ENCODE measurements at regions not wholly inside any gene's neighbourhood (a gene's known extent, or its start where the extent isn't known, plus 50 kb on each side); places are given as distances from the start of the nearest gene placed in this dataset.

DNA sequence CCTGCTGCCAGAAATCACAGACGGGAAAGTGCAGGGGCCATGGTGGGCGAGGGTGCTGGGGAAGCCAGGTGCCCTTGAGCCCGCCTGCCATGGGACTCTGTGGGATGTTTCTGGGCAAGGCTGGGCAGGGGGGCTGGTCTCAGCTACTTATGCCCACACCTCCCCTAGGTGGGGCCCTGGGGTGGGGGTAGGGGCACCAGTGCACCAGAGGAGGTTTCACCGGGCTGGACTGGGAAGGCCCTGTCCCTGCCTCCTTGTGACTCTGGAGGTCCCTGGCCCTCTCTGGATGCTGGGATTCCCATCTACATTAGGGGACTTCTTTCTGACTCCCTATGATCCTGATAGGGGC lies 75.2 kb upstream of the WNT11 start:
- Mint-ChIP-seq H3K9me3 (no peaks in the 10 kb centered on the region), H3K4me1 (no peaks in the 10 kb centered on the region), H3K36me3 (ENCODE audit: low read depth) (no peaks in the 10 kb centered on the region), H3K27me3 (no peaks in the 10 kb centered on the region), H3K4me3 (no peak overlapping the region), H3K27ac (no peak overlapping the region)
- CTCF ChIA-PET, result no interaction called here
- no peak for DNase-seq
- POLR2A ChIA-PET, result no interaction called here

DNA sequence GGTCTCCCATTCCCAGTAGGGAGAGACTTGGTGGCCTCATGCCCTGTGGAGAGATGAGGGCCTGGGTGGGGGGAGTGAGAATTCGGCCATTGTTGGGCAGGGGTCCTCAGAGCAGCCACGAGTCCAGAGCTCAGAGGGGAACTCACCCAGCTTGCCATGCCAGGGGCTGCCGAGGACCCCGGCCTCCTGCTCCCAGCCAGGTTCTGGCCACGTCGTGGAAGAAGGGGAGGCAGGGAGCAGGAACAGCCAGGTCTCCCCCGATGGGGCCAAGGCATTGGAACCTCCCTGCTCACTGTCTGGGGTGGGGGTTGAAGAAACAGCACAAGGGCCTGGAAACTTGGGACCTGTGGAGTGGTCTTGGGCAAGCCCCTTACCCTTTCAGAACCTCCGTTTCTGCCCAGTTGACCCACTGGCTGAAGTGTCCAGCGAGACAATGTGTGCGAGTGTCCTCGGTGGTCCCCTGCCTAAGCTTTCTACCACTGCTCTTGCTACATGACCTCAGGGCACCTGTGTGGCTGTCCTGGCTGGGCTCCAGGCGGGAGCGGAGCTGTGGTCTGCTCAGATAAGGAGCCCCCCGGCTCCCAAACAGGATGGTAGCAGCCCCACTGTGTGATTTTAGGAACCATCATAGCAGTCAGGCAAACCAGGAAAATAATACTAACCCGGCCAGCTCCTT lies 74.7 kb upstream of the WNT11 start:
- ChIA-PET POLR2A (no interaction called here), CTCF (interaction anchor here (1.0 kb wide), 1 partner anchor 12 kb away, joined by 3 read pairs; no protein-coding TSS in a partner anchor)
- Mint-ChIP-seq H3K4me1 (no peaks in the 10 kb centered on the region), H3K4me3 (no peak overlapping the region), H3K27me3 (no peaks in the 10 kb centered on the region), H3K9me3 (no peaks in the 10 kb centered on the region), H3K36me3 (ENCODE audit: low read depth) (no peaks in the 10 kb centered on the region), H3K27ac (no peak overlapping the region)
- DNase-seq, result no peak

DNA sequence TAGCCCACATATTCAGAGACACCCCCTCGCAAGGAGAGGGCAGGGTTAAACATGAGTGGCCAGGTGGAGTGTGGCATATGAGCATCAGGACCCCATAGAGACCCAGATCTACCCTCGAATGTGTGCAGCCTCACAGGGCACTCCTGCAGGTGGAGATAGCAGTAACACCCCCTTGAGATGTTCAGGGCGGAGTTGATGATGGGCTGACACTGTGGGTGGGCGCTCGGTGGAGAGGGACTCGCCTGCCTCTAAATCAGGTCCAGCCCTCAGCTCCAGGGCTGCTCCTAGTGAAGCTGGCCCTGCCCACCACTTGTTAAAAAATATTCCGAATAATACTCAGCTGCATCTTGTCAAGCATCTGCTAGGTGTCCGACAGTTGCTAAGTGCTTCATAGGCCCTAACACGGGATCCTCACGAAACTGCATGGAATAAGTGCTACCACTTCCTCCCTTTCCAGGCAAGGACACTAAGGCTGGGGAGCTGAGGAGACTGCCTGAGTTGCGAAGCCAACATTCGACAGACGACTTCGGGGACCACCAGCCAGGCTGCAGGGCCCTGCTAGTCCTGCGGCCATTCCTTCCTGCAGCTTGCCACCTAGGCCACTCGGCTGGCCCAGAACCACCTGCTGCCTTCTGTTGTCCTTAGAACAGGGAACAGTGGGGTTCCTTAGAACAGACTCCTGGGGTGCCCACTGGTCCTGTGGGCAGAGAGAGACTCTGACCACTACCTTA lies 74.0 kb upstream of the WNT11 start:
- no peaks in the 10 kb centered on the region for H3K9me3 Mint-ChIP-seq
- ChIA-PET CTCF (interaction anchor here (1.0 kb wide), 1 partner anchor 11 kb away, joined by 3 read pairs; no protein-coding TSS in a partner anchor), POLR2A (no interaction called here)
- DNase-seq, result no peak
- H3K4me3 Mint-ChIP-seq, result no peak overlapping the region
- no peaks in the 10 kb centered on the region for H3K36me3 Mint-ChIP-seq (ENCODE audit: low read depth)
- H3K4me1 Mint-ChIP-seq, result no peaks in the 10 kb centered on the region
- no peak overlapping the region for H3K27ac Mint-ChIP-seq
- H3K27me3 Mint-ChIP-seq, result no peaks in the 10 kb centered on the region

DNA sequence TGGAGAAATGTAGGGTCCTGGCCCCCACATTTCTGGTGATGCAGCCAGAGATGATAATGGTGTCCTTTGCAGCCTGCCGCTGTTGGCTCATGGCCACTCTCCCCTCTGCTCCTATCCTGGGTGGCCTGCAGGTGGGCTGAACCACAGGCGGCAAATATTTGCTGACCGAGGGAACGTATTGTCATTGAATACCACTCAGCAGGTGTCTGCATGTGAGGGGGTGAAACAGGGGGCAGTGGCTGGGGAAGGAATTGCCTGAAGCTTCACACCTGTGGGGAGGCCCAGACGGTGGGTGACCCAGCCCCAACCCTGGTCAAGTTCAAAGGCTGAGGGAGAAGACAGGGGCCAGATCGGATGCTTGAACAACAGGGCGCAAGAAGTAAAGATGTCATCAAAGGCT lies 73.3 kb upstream of the WNT11 start:
- Mint-ChIP-seq H3K36me3 (ENCODE audit: low read depth) (no peaks in the 10 kb centered on the region), H3K4me3 (no peak overlapping the region), H3K27ac (no peak overlapping the region), H3K27me3 (no peaks in the 10 kb centered on the region), H3K4me1 (no peaks in the 10 kb centered on the region), H3K9me3 (no peaks in the 10 kb centered on the region)
- ChIA-PET CTCF (no interaction called here), POLR2A (no interaction called here)
- no peak for DNase-seq

DNA sequence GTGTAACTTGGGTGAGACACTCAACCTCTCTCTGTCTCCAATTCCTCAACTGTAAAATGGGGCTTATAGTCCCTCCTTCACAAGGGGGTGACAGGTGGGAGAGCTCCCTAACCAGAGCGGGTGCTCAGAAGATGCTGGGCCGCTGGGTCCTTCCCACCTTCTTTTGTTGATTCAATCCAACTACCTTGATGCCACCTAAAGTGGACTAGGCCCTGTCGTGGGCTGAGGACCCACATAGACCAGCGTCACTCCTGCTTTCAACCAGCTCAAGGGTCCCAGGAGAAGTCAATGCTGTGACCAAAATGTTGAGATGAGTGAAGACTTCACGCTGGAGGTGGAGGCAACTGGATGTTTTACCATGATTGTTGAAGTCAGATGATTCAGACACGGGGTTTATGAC lies 72.7 kb upstream of the WNT11 start:
- ChIA-PET CTCF (no interaction called here), POLR2A (no interaction called here)
- no peaks in the 10 kb centered on the region for H3K9me3 Mint-ChIP-seq
- DNase-seq, result no peak
- no peaks in the 10 kb centered on the region for H3K27me3 Mint-ChIP-seq
- H3K4me3 Mint-ChIP-seq, result no peak overlapping the region
- no peaks in the 10 kb centered on the region for H3K4me1 Mint-ChIP-seq
- no peaks in the 10 kb centered on the region for H3K36me3 Mint-ChIP-seq (ENCODE audit: low read depth)
- H3K27ac Mint-ChIP-seq, result no peak overlapping the region

DNA sequence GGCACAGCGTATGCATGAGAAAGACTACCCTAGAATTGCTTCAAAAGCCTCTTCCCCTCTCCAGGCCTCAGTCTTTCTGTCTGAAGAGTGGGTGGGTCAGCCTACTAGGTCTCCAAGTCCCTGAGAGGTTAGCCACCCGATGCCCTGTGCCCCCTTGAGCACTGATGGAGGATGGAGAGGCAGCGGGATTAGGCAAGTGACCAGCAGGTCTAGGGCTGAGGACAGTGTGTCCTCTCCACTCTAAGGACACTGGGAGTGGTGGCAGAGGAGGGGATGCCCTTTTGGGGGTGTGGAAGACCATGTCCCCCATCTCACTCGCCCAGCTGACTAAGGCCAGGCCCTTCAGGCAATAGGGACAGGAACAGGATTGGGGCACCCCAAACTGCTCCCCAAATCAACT lies 72.2 kb upstream of the WNT11 start:
- Mint-ChIP-seq H3K27ac (no peak overlapping the region), H3K4me3 (no peak overlapping the region), H3K9me3 (no peaks in the 10 kb centered on the region), H3K36me3 (ENCODE audit: low read depth) (no peaks in the 10 kb centered on the region), H3K27me3 (no peaks in the 10 kb centered on the region), H3K4me1 (no peaks in the 10 kb centered on the region)
- POLR2A ChIA-PET, result no interaction called here
- no peak for DNase-seq
- CTCF ChIA-PET, result no interaction called here

DNA sequence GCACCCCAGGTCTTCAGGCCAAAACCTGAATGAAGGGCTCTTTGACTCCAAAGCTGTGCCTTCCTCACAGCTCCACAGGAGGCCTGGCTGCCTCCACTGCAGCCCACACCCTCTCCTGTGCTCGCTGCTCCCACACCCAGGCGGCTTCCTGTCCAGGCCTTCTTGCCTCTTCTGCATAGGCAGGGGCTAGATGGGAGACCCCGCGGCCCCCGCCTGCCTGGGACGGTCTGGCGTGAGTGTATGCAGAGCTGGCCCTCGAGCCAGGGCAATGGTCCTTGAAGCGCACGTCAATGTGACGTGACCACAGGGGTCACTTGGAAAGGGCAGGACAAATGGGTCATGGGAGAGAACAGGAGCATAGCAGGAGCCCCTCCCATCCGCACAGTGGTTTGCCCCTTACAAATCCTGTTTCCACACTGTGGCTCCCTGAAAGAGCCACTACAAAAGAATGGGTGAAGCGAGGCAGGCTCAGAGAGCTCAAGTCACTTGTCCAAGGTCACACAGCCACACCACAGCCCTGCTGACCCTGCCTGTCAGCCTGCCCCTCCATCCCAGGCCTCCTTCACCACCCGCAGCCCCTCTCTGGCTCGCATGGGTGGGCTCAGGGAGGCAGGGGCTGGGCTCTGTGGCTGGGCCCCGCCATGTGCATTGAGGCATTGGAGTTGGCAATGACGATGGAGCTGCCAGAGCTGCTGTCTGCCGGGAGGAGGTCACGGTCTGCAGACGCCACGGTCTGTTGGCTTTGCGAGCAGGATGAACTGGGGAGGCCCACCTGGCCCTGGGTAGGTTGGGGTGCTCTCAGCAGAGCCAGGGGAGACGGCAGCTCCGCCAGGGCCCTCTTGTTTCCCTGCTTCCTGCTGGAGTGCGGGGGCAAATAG lies 71.2 kb upstream of the WNT11 start:
- POLR2A ChIA-PET, result no interaction called here
- Mint-ChIP-seq H3K27me3 (no peaks in the 10 kb centered on the region), H3K36me3 (ENCODE audit: low read depth) (no peaks in the 10 kb centered on the region), H3K4me1 (no peaks in the 10 kb centered on the region), H3K4me3 (no peak overlapping the region), H3K27ac (no peak overlapping the region), H3K9me3 (no peaks in the 10 kb centered on the region)
- no peak for DNase-seq
- CTCF ChIA-PET, result interaction anchor here (1.2 kb wide), 1 partner anchor 571 kb away, joined by 3 read pairs; no protein-coding TSS in a partner anchor

DNA sequence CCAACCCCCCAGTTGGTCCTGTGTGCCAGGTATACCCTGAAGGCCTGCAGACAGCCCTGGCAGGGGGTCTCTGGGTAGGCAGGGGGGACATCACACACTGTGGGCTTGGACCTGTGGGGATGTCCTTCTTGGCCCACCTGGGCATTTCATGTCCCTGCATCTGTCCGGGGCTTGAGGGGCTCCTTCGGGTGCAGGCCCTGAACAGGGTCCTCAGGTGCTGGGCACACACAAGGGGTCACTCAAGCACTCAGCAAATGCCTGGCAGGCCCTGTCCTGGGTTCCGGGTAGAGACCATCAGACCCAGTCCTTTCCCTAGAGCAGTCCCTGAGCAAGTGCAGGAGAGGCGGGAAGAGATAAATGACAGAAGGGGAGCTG lies 70.5 kb upstream of the WNT11 start:
- no peak for DNase-seq
- H3K36me3 Mint-ChIP-seq (ENCODE audit: low read depth), result no peaks in the 10 kb centered on the region

DNA sequence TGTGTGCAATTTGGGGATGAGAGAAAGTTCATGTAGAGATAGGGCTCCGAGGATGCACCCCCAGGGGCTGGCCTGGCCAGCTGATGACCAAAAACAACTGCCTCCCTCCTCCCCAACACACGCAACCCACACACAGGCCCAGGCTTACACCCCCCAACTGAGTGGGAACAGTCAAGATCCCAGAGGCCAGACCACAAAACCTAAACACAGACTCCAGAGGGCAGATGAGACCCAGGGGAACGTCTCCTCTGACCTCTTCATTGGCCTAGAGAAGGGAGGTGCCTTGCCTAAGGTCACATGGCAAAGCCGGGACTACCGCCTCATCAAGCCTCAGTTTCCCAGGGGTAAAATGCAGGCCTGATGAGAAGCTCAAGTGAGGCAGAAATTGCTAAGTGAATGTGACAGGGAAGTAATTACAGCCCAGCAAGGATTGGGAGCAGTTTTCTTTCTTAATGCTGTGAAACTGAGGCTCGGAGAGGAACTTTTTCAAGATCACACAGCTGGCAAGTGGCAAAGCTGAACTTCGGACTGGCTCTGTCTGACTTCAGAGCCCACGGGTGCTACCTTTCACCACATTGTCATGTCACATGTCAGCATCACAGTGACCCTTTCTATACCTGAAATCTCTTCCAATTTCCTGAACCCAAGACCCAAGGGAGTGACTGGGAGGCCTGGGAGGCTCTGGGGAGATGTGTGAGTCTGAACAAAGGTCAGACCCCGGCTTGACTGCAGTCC lies 69.9 kb upstream of the WNT11 start:
- no peak overlapping the region for H3K4me3 Mint-ChIP-seq
- DNase-seq, result no peak
- H3K36me3 Mint-ChIP-seq (ENCODE audit: low read depth), result no peaks in the 10 kb centered on the region
- POLR2A ChIA-PET, result no interaction called here
- no peak overlapping the region for H3K27ac Mint-ChIP-seq
- H3K4me1 Mint-ChIP-seq, result no peaks in the 10 kb centered on the region
- no peaks in the 10 kb centered on the region for H3K27me3 Mint-ChIP-seq
- CTCF ChIA-PET, result interaction anchor here (0.9 kb wide), 1 partner anchor 52 kb away, joined by 3 read pairs; no protein-coding TSS in a partner anchor
- no peaks in the 10 kb centered on the region for H3K9me3 Mint-ChIP-seq

More for the DNA sequence above, 70.5 kb upstream of the WNT11 start:
- Mint-ChIP-seq H3K4me3 (no peak overlapping the region), H3K4me1 (no peaks in the 10 kb centered on the region), H3K27ac (no peak overlapping the region), H3K9me3 (no peaks in the 10 kb centered on the region), H3K27me3 (no peaks in the 10 kb centered on the region)
- ChIA-PET CTCF (interaction anchor here (0.9 to 1.2 kb wide), 2 partner anchors 52 to 571 kb away, joined by 3 read pairs; no protein-coding TSS in a partner anchor), POLR2A (no interaction called here)

DNA sequence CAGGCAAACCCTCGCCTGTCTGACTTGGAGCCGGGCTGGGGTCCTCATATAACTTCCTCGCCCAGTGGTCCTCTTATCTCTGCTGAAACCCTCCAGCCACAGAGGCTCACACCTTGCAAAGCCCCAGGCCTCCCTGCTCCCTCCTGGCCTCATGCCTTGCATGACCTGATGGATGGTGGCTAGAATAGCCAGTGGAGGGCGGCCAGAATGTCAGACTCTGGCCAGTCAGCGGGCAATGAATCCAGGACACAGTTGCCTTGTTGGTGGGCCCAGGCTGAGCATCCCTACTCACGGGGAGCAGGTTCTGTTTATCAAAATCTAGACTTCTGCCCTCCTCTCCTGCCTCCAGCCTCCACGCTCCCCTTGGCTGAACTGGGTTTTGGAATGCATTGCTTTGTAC lies 69.1 kb upstream of the WNT11 start:
- H3K4me3 Mint-ChIP-seq, result no peak overlapping the region
- H3K27me3 Mint-ChIP-seq, result no peaks in the 10 kb centered on the region
- H3K9me3 Mint-ChIP-seq, result no peaks in the 10 kb centered on the region
- H3K27ac Mint-ChIP-seq, result no peak overlapping the region
- POLR2A ChIA-PET, result no interaction called here
- CTCF ChIA-PET, result no interaction called here
- DNase-seq, result no peak
- H3K4me1 Mint-ChIP-seq, result no peaks in the 10 kb centered on the region
- H3K36me3 Mint-ChIP-seq (ENCODE audit: low read depth), result no peaks in the 10 kb centered on the region

DNA sequence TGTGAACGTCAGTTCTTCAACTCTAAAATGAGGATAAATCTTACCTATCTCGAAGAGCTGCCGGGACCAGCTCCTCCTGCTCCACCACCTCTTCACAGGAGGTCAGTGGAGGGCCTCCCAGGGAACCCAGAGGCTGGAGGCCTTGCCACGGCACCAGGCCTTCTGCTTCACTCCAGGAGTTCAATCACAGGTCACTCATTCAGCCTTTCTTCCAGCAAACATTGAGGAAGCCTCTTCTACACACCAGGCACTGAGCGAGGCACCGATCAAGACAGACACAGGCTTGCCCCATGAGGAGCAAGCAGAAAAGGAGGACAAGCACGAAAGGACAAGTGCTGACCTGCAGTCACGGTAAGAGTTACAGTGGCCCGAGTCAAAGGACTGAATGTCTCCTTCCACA lies 64.8 kb upstream of the WNT11 start:
- Mint-ChIP-seq H3K4me1 (no peaks in the 10 kb centered on the region), H3K4me3 (no peak overlapping the region), H3K36me3 (ENCODE audit: low read depth) (no peaks in the 10 kb centered on the region), H3K27me3 (no peaks in the 10 kb centered on the region), H3K9me3 (no peaks in the 10 kb centered on the region), H3K27ac (no peak overlapping the region)
- DNase-seq, result no peak
- CTCF ChIA-PET, result interaction anchor here (1.3 kb wide), 1 partner anchor 21 kb away, joined by 3 read pairs; no protein-coding TSS in a partner anchor
- POLR2A ChIA-PET, result no interaction called here

DNA sequence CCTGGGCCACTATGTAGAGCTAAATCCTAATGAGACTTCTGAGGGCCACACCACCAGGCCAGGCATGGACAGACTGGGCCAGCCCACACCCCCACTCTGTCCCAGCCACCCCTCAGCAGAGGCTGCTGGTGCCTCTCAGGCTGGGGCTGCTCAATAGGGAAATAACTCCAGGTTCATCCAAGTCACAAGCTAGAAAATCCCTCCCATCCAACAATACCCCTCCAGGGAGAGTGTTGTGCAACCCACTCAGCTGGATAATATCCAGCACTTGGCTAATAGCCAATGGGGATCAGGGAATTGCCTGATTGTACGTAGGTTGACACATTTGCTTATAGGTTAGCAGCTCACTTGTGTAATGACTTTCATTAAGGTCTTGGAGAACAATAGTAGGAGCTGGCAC lies 64.1 kb upstream of the WNT11 start:
- ChIA-PET CTCF (interaction anchor here (1.0 to 1.3 kb wide), 2 partner anchors 22 to 36 kb away, joined by 3 to 4 read pairs; no protein-coding TSS in a partner anchor), POLR2A (no interaction called here)
- H3K36me3 Mint-ChIP-seq (ENCODE audit: low read depth), result no peaks in the 10 kb centered on the region
- H3K9me3 Mint-ChIP-seq, result no peaks in the 10 kb centered on the region
- no peak overlapping the region for H3K4me3 Mint-ChIP-seq
- no peak overlapping the region for H3K27ac Mint-ChIP-seq
- H3K27me3 Mint-ChIP-seq, result no peaks in the 10 kb centered on the region
- no peak for DNase-seq
- H3K4me1 Mint-ChIP-seq, result no peaks in the 10 kb centered on the region

Data from activated CD4-positive, alpha-beta T cell treated with anti-CD3 and anti-CD28 coated beads, Interleukin-2, amount 10 ng/mL, durations not matched to agents 7 days and 5 days (primary cell).